Tibial nerve (tissue), 3 donors: ENCODE measurements at regions not wholly inside any gene's neighbourhood (a gene's known extent, or its start where the extent isn't known, plus 50 kb on each side); places are given as distances from the start of the nearest gene placed in this dataset.

Experiments used
- POLR2A ChIP-seq, 2 donors: fragments of 450-650 bp; IDR thresholded peaks; one replicate each; pipeline ENCODE4 v1.6.1; 2017; ENCODE audit warnings: antibody characterized with exemption in 2 of 2, mild to moderate bottlenecking in 2 of 2, moderate library complexity in 2 of 2
- TF ChIP-seq, protein P1 (sequence below), 5 experiments: fragments of 200-600 bp in 3 of 5; fragments of 450-650 bp in 2 of 5; sonication (generic) in 3 of 5; IDR thresholded peaks; one replicate each; pipeline ENCODE4 v1.5.1; 2016 to 2019; ENCODE audit warnings: antibody characterized with exemption in 5 of 5, mild to moderate bottlenecking in 3 of 5, moderate library complexity in 2 of 5

DNA sequence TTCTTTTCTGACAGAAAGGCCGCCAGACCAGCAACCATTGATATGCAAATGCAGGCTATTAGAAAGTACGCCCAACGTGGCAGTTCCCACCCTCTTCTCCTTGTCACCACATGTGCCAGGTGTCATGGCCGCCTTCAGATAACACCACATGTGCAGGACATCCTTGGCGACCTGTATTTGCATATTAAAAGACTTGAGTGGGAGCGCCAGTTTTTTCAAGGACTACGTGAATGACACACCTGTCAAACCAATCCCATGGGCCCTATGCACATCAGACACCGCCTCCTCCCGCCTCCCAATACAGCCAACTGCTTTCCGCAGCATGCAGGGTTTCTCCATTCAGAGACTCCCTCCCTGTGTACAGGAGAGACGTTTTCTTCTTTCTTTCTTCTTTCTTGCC lies 318.6 kb upstream of the FAR2 start:
- no peak for TF ChIP-seq POLR2A (IDR thresholded peaks at IDR 0.05)
- TF ChIP-seq, protein P1, sequence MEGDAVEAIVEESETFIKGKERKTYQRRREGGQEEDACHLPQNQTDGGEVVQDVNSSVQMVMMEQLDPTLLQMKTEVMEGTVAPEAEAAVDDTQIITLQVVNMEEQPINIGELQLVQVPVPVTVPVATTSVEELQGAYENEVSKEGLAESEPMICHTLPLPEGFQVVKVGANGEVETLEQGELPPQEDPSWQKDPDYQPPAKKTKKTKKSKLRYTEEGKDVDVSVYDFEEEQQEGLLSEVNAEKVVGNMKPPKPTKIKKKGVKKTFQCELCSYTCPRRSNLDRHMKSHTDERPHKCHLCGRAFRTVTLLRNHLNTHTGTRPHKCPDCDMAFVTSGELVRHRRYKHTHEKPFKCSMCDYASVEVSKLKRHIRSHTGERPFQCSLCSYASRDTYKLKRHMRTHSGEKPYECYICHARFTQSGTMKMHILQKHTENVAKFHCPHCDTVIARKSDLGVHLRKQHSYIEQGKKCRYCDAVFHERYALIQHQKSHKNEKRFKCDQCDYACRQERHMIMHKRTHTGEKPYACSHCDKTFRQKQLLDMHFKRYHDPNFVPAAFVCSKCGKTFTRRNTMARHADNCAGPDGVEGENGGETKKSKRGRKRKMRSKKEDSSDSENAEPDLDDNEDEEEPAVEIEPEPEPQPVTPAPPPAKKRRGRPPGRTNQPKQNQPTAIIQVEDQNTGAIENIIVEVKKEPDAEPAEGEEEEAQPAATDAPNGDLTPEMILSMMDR (IDR thresholded peaks at IDR 0.05), result no peak
